NCI-H2029 treated with DMSO at 0.1 percent for 48 hours (cell line): ENCODE measurements at regions not wholly inside any gene's neighbourhood (a gene's known extent, or its start where the extent isn't known, plus 50 kb on each side); places are given as distances from the start of the nearest gene placed in this dataset.

Experiments
- DNase-seq: peaks from one replicate; lab custom pipeline; 2025; lab: John Stamatoyannopoulos, UW

DNA sequence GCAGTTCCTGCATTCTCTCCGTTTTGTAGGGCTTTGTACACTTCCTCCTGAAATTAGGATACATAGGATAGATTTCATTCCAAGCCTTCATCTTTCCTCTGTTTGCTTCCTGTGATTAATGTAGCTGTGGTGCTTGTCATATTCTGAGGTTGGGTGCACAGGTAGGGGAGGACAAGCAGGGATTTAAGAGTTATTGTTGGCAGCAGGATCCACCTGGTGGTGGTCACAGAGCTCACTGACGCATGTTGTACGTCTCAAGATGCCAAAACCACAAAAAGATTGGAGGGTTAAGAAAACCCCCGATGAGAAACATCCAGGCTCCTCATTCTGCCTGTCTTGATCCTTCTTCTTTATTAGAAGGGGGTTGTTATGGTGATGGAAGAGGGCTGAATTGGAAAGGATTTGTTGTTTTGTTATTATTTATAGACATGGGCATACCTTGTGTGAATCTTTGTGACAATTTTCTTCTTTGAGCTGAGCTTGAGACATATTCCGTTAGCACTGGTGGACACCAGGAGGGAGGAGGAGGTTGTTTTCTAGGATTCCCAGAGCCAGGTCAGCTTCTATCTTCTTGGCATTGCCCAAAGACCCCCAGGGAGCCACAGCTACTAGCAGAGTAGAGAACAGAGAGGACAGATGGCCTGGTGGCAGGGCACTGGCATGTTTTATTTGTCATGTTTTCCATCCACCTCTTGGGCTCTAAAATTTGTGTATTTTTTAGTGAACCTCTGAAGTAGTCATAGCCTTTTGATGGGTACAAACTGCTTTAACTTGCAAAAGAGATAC lies 57.7 kb upstream of the LARS2 start:
- DNase-seq = no peak

DNA sequence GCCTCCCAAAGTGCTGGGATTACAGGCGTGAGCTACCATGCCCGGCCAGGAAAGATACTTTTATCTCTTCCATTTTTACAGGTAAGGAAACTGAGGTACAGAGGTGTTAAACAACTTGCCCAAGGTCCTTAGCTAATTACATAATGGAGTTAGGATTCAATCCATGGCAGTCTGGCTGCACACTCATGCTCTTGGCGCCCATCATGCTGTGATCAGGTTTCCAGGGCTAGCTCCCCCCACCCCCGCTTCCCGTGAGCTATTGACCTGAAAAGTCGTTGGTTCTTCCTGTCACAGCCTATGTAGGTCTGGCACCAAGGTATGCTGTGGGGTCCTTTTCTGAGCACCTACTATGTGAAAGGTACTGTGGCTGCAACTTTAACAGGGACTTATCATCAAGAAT lies 55.9 kb upstream of the LARS2 start:
- peak; percentile 18 for DNase-seq

DNA sequence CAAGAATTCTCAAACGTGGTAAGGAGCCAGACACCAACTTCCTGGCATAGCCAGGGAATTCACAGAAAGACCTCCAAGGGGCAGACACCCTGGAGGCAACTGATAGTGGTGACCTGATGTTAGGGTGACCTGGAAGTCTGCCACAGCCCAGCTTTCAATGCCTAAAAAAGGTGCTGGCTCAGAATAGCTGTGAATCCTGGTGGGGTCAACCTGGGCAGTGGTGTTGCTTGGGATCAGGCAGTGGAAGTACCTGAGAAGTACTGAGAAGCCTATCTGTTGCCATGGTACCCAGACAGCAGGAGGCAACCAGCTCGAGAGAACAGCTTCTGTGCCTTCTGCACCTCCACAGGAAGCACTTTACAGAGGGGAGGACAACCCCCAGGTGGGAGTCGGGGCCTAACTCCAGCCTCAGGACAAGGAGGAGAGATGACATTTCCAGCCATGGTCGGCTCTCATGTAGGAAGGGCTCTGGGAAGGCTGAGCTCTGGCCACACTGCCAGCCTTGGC lies 55.4 kb upstream of the LARS2 start:
- DNase-seq = no peak

- no peak for DNase-seq
Observed at GRCh38 chr3:45333549-45333948, 54.8 kb upstream of the LARS2 start.

DNA sequence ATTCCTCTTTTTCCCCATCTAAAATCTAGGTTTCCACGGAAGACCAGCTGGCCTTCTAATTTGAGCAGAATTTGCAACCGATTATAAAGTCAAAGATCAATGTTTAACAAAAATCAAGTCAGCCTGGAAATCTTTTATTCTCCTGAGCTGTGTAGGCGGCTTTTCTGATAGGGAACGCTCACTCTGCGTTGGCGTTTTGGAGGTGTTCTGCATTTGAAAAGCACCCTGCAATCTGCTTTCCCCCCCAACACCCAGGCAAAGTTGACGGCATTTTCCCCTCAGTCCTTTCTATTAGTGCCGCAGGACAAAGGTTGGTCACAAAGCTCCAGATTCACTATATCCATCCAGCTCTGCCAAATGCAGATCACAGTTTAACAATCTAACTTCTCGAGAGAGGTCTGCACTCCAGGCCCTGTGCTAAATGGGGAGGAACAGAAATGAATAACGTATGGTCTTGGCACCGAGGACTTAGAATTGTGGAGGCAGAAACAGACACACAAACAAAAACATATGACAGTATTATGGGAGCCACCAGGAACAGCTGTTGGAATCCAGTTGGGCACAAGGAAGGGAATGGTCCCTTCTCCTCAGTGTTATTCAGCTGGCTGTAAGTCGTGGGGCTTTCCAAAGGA lies 50.4 kb upstream of the LARS2 start:
- DNase-seq = no peak
